ENCODE measurements at regions not wholly inside any gene's neighbourhood (a gene's known extent, or its start where the extent isn't known, plus 50 kb on each side); places are given as distances from the start of the nearest gene placed in this dataset.

- Mint-ChIP-seq H3K27me3 (ENCODE audit: low read depth) (peaks cover 3% of the 10 kb centered on the region), H3K4me3 (no peak overlapping the region), H3K9me3 (peaks cover 2% of the 10 kb centered on the region), H3K4me1 (no peaks in the 10 kb centered on the region), H3K36me3 (ENCODE audit: low read depth) (no peaks in the 10 kb centered on the region), H3K27ac (ENCODE audit: unreplicated experiment) (no peak overlapping the region)
- no peak for TF ChIP-seq CTCF (conservative IDR thresholded peaks at IDR 0.05)
- DNase-seq (ENCODE audit: low read depth, low spot score): no peak
Observed at GRCh38 chr1:229817936-229818335, 191.9 kb downstream of the URB2 start.

GRCh38 chr1:229819091-229819490 lies 193.0 kb downstream of the URB2 start:
- H3K9me3 Mint-ChIP-seq: peaks cover 2% of the 10 kb centered on the region
- H3K27ac Mint-ChIP-seq (ENCODE audit: unreplicated experiment): no peak overlapping the region
- no peaks in the 10 kb centered on the region for H3K4me1 Mint-ChIP-seq
- H3K27me3 Mint-ChIP-seq (ENCODE audit: low read depth): peaks cover 5% of the 10 kb centered on the region
- no peak for TF ChIP-seq CTCF (conservative IDR thresholded peaks at IDR 0.05)
- no peak overlapping the region for H3K4me3 Mint-ChIP-seq
- H3K36me3 Mint-ChIP-seq (ENCODE audit: low read depth): no peaks in the 10 kb centered on the region
- DNase-seq (ENCODE audit: low read depth, low spot score): no peak

- Mint-ChIP-seq H3K4me1 (no peaks in the 10 kb centered on the region), H3K27ac (ENCODE audit: unreplicated experiment) (no peak overlapping the region), H3K27me3 (ENCODE audit: low read depth) (peaks cover 7% of the 10 kb centered on the region), H3K9me3 (peaks cover 8% of the 10 kb centered on the region), H3K36me3 (ENCODE audit: low read depth) (no peaks in the 10 kb centered on the region), H3K4me3 (no peak overlapping the region)
- DNase-seq (ENCODE audit: low read depth, low spot score): no peak
- no peak for TF ChIP-seq CTCF (conservative IDR thresholded peaks at IDR 0.05)
Observed at GRCh38 chr1:229822026-229822425, 196.0 kb downstream of the URB2 start.

GRCh38 chr1:229825042-229825441 lies 199.0 kb downstream of the URB2 start:
- Mint-ChIP-seq H3K4me1 (no peaks in the 10 kb centered on the region), H3K4me3 (no peak overlapping the region), H3K27me3 (ENCODE audit: low read depth) (peaks cover 4% of the 10 kb centered on the region), H3K27ac (ENCODE audit: unreplicated experiment) (no peak overlapping the region), H3K36me3 (ENCODE audit: low read depth) (no peaks in the 10 kb centered on the region), H3K9me3 (peaks cover 13% of the 10 kb centered on the region)
- no peak for DNase-seq (ENCODE audit: low read depth, low spot score)
- no peak for TF ChIP-seq CTCF (conservative IDR thresholded peaks at IDR 0.05)

- no peaks in the 10 kb centered on the region for H3K4me1 Mint-ChIP-seq
- TF ChIP-seq CTCF (conservative IDR thresholded peaks at IDR 0.05): no peak
- H3K27ac Mint-ChIP-seq (ENCODE audit: unreplicated experiment): no peak overlapping the region
- no peak overlapping the region for H3K4me3 Mint-ChIP-seq
- H3K36me3 Mint-ChIP-seq (ENCODE audit: low read depth): no peaks in the 10 kb centered on the region
- peaks cover 18% of the 10 kb centered on the region for H3K9me3 Mint-ChIP-seq
- peaks cover 2% of the 10 kb centered on the region for H3K27me3 Mint-ChIP-seq (ENCODE audit: low read depth)
- DNase-seq (ENCODE audit: low read depth, low spot score): no peak
Observed at GRCh38 chr1:229828461-229828860, 202.4 kb downstream of the URB2 start.

GRCh38 chr1:229832695-229833094 lies 206.6 kb downstream of the URB2 start:
- Mint-ChIP-seq H3K4me3 (no peak overlapping the region), H3K9me3 (peaks cover 8% of the 10 kb centered on the region), H3K27me3 (ENCODE audit: low read depth) (no peaks in the 10 kb centered on the region), H3K27ac (ENCODE audit: unreplicated experiment) (no peak overlapping the region), H3K36me3 (ENCODE audit: low read depth) (no peaks in the 10 kb centered on the region), H3K4me1 (no peaks in the 10 kb centered on the region)
- no peak for DNase-seq (ENCODE audit: low read depth, low spot score)
- TF ChIP-seq CTCF (conservative IDR thresholded peaks at IDR 0.05): no peak

Data from neural crest cell (in vitro differentiated cells).